ENCODE measurements at regions not wholly inside any gene's neighbourhood (a gene's known extent, or its start where the extent isn't known, plus 50 kb on each side); places are given as distances from the start of the nearest gene placed in this dataset. TPM values are rescaled to one million over a fixed set of nuclear protein-coding genes. Genes with fewer than 3 reads are reported as not detected.

DNA sequence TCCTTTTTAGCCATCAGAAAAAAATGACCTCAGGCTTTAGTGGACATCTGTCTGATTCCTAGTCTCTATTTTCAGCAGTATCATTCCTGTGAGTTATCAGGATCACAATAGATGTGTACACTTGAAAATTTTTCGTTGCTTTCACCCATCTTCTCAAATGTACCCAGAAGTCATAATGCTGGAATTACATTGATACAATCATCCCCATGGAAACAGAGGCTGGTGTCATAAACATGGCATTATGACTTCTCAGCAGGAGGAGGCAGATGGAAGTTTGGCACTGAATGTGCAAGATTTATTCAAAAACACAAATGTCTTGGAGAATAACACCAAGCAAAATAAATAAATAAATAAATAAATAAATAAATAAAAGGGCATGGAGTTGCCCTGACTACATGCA is 292.5 kb downstream of the PHKB start:
- ChIA-PET CTCF (no interaction called here), POLR2A (no interaction called here)
- no peak for DNase-seq (ENCODE audit: low read depth)
- H3K4me3 ChIP-seq (ENCODE audit: low read depth, low read length) = no peak overlapping the region
- H3K36me3 ChIP-seq (ENCODE audit: control insufficient read depth, insufficient read depth, low read length) = no peaks in the 10 kb centered on the region
- H3K27me3 ChIP-seq (ENCODE audit: control insufficient read depth, insufficient read depth, low read length) = no peaks in the 10 kb centered on the region
- TF ChIP-seq, protein P1, sequence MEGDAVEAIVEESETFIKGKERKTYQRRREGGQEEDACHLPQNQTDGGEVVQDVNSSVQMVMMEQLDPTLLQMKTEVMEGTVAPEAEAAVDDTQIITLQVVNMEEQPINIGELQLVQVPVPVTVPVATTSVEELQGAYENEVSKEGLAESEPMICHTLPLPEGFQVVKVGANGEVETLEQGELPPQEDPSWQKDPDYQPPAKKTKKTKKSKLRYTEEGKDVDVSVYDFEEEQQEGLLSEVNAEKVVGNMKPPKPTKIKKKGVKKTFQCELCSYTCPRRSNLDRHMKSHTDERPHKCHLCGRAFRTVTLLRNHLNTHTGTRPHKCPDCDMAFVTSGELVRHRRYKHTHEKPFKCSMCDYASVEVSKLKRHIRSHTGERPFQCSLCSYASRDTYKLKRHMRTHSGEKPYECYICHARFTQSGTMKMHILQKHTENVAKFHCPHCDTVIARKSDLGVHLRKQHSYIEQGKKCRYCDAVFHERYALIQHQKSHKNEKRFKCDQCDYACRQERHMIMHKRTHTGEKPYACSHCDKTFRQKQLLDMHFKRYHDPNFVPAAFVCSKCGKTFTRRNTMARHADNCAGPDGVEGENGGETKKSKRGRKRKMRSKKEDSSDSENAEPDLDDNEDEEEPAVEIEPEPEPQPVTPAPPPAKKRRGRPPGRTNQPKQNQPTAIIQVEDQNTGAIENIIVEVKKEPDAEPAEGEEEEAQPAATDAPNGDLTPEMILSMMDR (IDR thresholded peaks at IDR 0.05; ENCODE audit: insufficient read depth, low read depth, low read length) = no peak

Small RNAs in the stretch of these regions (small RNA-seq; reads per million reads assigned to genes)
- gene AC141846.1 (ENCODE audit: insufficient read length, low read depth, low replicate concordance) = not detected

Measured in BJ (cell line).